Lung (tissue), 11 donors: ENCODE measurements at regions not wholly inside any gene's neighbourhood (a gene's known extent, or its start where the extent isn't known, plus 50 kb on each side); places are given as distances from the start of the nearest gene placed in this dataset.
A peak's percentile ranks its signal among the peaks of the same experiment; 100 is the strongest.

Experiments
- ATAC-seq: fragments of 200-7000 bp; cut with Tn5 transposase; one replicate; pipeline ENCODE4 v1.9.1; 2020; ENCODE audit warnings: moderate number of reproducible peaks; ENCODE audit not compliant: insufficient read depth, low FRiP score
- DNase-seq, 3 donors: peaks; one replicate each; pipeline ENCODE4 v3.0.0-alpha.2; 2013 to 2017
- H3K27ac ChIP-seq, 2 donors: one replicate each; pipeline ENCODE4 v1.5.1; 2013; ENCODE audit warnings: mild to moderate bottlenecking in 2 of 2, moderate library complexity in 2 of 2, control low read depth in 1 of 2, inconsistent platforms in 1 of 2, low read depth in 1 of 2, low read length in 1 of 2
- H3K27me3 ChIP-seq, 3 donors: one replicate each; pipeline ENCODE4 v1.5.1; 2013; ENCODE audit warnings: low read length in 2 of 3; ENCODE audit not compliant: control insufficient read depth in 3 of 3, insufficient read depth in 3 of 3
- H3K36me3 ChIP-seq, 4 donors: one replicate each; pipeline ENCODE4 v1.5.1; 2013; ENCODE audit warnings: low read length in 4 of 4, mild to moderate bottlenecking in 1 of 4, moderate library complexity in 1 of 4; ENCODE audit not compliant: control insufficient read depth in 4 of 4, insufficient read depth in 4 of 4
- H3K4me1 ChIP-seq, 5 donors: one replicate each; pipeline ENCODE4 v1.5.1; 2013; ENCODE audit warnings: low read length in 5 of 5, mild to moderate bottlenecking in 2 of 5, moderate library complexity in 1 of 5; ENCODE audit not compliant: control insufficient read depth in 5 of 5, insufficient read depth in 5 of 5
- H3K4me3 ChIP-seq: one replicate; pipeline ENCODE4 v1.5.1; 2013; ENCODE audit warnings: mild to moderate bottlenecking, control low read depth, moderate library complexity
- H3K9ac ChIP-seq, 2 donors: one replicate each; pipeline ENCODE4 v1.5.1; 2013; ENCODE audit warnings: low read length in 2 of 2, control low read depth in 1 of 2; ENCODE audit not compliant: insufficient read depth in 1 of 2
- H3K9me3 ChIP-seq, 4 donors: one replicate each; pipeline ENCODE4 v1.5.1; 2013; ENCODE audit warnings: low read length in 3 of 4, mild to moderate bottlenecking in 1 of 4, moderate library complexity in 1 of 4; ENCODE audit not compliant: control insufficient read depth in 4 of 4, insufficient read depth in 3 of 4
- WGBS, 2 donors: extraction: QIAGEN DNeasy Blood & Tissue Kit; methylation state at CpG; one replicate each; pipeline ENCODE4 v1.1.7; 2013; 5-methylcytosine and 5-hydroxymethylcytosine counted together
- TF ChIP-seq, protein P1 (sequence below): IDR thresholded peaks from 2 replicates; pipeline ENCODE4 v1.5.1; 2012; ENCODE audit warnings: mild to moderate bottlenecking; ENCODE audit errors: control extremely low read depth, extremely low read depth
- donor health status: control.
- donor health status: control.
- donor health status: Bipolar disorder and iron deficiency.
- donor health status: healthy.
- donor health status: DM: yes; HTN: yes; CAD: no.

DNA sequence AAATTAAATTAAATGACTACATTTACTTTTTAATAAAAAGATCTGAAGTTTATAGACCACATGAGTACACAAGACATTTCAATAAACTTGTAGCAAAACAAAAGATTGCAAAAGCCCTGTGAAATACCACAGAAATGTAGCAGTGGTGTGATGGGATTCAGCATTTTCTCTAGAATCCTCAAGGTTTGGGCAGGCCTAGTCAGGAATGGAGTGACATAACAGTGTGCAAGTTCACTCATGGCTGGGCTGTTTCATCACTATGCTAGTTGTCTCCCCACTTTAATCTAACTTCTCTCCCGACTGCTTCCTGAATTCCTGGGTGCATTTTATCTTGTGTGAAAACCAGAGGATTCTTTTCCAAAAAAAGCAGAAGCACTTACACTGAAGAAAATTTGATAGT is 1089.9 kb upstream of the DDX18 start:
- TF ChIP-seq, protein P1, sequence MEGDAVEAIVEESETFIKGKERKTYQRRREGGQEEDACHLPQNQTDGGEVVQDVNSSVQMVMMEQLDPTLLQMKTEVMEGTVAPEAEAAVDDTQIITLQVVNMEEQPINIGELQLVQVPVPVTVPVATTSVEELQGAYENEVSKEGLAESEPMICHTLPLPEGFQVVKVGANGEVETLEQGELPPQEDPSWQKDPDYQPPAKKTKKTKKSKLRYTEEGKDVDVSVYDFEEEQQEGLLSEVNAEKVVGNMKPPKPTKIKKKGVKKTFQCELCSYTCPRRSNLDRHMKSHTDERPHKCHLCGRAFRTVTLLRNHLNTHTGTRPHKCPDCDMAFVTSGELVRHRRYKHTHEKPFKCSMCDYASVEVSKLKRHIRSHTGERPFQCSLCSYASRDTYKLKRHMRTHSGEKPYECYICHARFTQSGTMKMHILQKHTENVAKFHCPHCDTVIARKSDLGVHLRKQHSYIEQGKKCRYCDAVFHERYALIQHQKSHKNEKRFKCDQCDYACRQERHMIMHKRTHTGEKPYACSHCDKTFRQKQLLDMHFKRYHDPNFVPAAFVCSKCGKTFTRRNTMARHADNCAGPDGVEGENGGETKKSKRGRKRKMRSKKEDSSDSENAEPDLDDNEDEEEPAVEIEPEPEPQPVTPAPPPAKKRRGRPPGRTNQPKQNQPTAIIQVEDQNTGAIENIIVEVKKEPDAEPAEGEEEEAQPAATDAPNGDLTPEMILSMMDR: no peak
- H3K36me3 ChIP-seq: no peaks in the 10 kb centered on the region
- no peaks in the 10 kb centered on the region for H3K27me3 ChIP-seq
- ATAC-seq (no peak), DNase-seq (no peak)
- H3K9me3 ChIP-seq: peaks cover 0 to 6% (median 0%) of the 10 kb centered on the region in 4 donors
- no peaks in the 10 kb centered on the region for H3K4me1 ChIP-seq
- H3K9ac ChIP-seq: no peak overlapping the region
- WGBS, 2 donors: 56 to 67% methylated on average over 1 of the region's 1 CpG
- no peak overlapping the region for H3K4me3 ChIP-seq
- H3K27ac ChIP-seq: no peak overlapping the region

DNA sequence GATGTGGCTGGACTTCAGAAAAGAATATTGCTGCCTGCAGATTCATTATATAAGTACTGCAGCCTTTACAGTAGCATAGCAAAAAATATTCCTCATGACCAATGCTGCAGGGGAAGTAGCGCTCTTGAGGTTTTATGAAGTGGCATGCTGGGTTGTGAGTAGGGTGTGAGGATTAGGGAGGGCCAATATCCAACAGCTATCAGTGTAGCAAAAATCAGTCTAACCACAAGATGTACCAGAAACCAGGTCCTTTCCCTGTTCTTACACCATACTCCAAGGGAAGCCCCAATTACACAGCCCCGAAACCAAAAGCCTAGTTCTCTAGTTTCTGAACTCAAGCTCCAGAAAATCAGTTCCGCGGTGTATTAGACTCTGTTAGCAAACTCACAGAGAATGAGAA is 1082.2 kb upstream of the DDX18 start:
- DNase-seq: no peak
- peaks cover 0 to 3% (median 0%) of the 10 kb centered on the region in 4 donors for H3K9me3 ChIP-seq

DNA sequence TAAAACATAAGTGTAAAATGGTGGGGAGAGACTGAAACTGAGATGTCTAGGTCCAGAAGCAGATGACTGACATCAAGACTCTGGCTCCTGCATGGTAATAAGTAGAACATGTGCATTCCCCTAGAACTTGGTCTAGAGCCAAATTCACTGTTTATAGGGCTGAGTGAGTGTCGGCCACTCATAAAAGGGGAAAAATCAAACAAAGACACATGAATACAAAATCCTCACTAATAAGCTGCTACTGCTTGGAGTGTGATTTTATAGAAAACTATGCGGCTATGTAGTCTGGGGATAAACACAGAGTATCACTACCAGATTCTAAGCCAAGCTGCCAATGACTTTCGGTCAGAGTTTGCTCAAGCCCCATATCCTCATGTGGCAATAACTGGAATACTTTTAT is 1080.8 kb upstream of the DDX18 start:
- Histone ChIP-seq H3K36me3 (no peaks in the 10 kb centered on the region), H3K4me1 (no peaks in the 10 kb centered on the region), H3K9me3 (no peaks in the 10 kb centered on the region), H3K4me3 (no peak overlapping the region), H3K9ac (no peak overlapping the region), H3K27me3 (no peaks in the 10 kb centered on the region), H3K27ac (no peak overlapping the region)
- DNase-seq: peak; percentile 13 to 52 (median 49)
- no peak for ATAC-seq
- TF ChIP-seq, protein P1: no peak
- WGBS, 2 donors: 58 to 69% methylated on average over 3 of the region's 3 CpGs

More for the DNA sequence above, 1082.2 kb upstream of the DDX18 start:
- 95 to 96% methylated on average over 4 of the region's 4 CpGs for WGBS, 2 donors
- Histone ChIP-seq H3K27ac (no peak overlapping the region), H3K4me3 (no peak overlapping the region), H3K27me3 (no peaks in the 10 kb centered on the region), H3K4me1 (no peaks in the 10 kb centered on the region), H3K9ac (no peak overlapping the region), H3K36me3 (no peaks in the 10 kb centered on the region)
- ATAC-seq: no peak
- TF ChIP-seq, protein P1: no peak

DNA sequence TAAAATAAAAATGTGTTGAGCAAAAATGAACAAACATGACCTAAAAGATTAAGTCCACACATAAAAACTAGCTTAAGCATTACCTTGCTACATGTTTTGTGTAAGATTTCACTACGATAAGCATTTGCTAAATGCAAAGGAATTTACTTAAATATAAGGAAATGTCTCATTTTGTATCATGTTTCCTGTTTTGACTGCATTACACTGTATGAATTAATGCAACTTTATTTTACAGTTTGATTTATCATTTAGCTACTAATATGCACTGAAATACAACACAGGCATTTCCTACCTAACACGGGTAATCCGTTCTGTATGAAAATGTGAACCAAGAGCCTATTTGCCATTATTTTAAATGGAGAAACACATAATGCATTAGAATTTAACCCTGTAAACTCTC is 1076.5 kb upstream of the DDX18 start:
- Histone ChIP-seq H3K4me1 (no peaks in the 10 kb centered on the region), H3K27ac (no peak overlapping the region), H3K27me3 (no peaks in the 10 kb centered on the region), H3K4me3 (no peak overlapping the region), H3K9me3 (no peaks in the 10 kb centered on the region), H3K9ac (no peak overlapping the region), H3K36me3 (no peaks in the 10 kb centered on the region)
- no peak for ATAC-seq
- whole genome bisulfite sequencing, 2 donors: 65 to 79% methylated on average over 3 of the region's 3 CpGs
- TF ChIP-seq, protein P1: no peak
- DNase-seq: no peak
